H1 (cell line): ENCODE measurements at regions not wholly inside any gene's neighbourhood (a gene's known extent, or its start where the extent isn't known, plus 50 kb on each side); places are given as distances from the start of the nearest gene placed in this dataset.

ENCODE experiments used
- CTCF ChIA-PET: fragments of 300-600 bp; sonication (Branson Sonifier 250); formaldehyde crosslinking; loops from one replicate; lab custom pipeline; 2021; ENCODE audit not compliant: partially characterized antibody; lab: Charles Lee
- POLR2A ChIA-PET: fragments of 300-600 bp; sonication (Branson Sonifier 250); formaldehyde crosslinking; loops from one replicate; lab custom pipeline; 2021; ENCODE audit warnings: inconsistent platforms; ENCODE audit not compliant: partially characterized antibody; lab: Charles Lee
- DNase-seq, 2 experiments: peaks; one replicate each; pipeline versions ENCODE4 v3.0.0 to v3.0.0-alpha.2; 2010 to 2022; ENCODE audit warnings: low spot score in 2 of 2, low read depth in 1 of 2, mixed read lengths in 1 of 2
- FAIRE-seq: peaks from 2 replicates; lab custom pipeline; 2011; peaks lifted over from hg19 to GRCh38; lab: Jason Lieb, UNC
- H2AFZ ChIP-seq: 2 replicates; pipeline ENCODE4 v1.8.1; 2012; ENCODE audit warnings: low read length, inconsistent platforms
- H2AK5ac ChIP-seq: 2 replicates; pipeline ENCODE4 v1.6.1; 2013; ENCODE audit warnings: low read depth, low read length
- H2BK120ac ChIP-seq: replicated peaks from 2 replicates; pipeline ENCODE3; 2013; ENCODE audit warnings: low read depth, low read length, inconsistent platforms
- H2BK12ac ChIP-seq: 2 replicates; pipeline ENCODE4 v1.6.1; 2013; ENCODE audit warnings: low read depth, low read length
- H2BK15ac ChIP-seq: 2 replicates; pipeline ENCODE4 v1.6.1; 2013; ENCODE audit warnings: low read length
- H2BK20ac ChIP-seq: 2 replicates; pipeline ENCODE4 v1.6.1; 2013; ENCODE audit warnings: low read length
- H2BK5ac ChIP-seq: 2 replicates; pipeline ENCODE4 v1.6.1; 2013; ENCODE audit warnings: low read depth, low read length
- H3K14ac ChIP-seq: 2 replicates; pipeline ENCODE4 v1.6.1; 2013; ENCODE audit warnings: inconsistent platforms; ENCODE audit not compliant: insufficient read length
- H3K18ac ChIP-seq: 2 replicates; pipeline ENCODE4 v1.6.1; 2013; ENCODE audit warnings: low read length; ENCODE audit errors: extremely low read depth
- H3K23ac ChIP-seq: 2 replicates; pipeline ENCODE4 v1.6.1; 2013; ENCODE audit warnings: inconsistent platforms; ENCODE audit not compliant: insufficient read length
- H3K23me2 ChIP-seq: 2 replicates; pipeline ENCODE4 v1.6.1; 2013; ENCODE audit warnings: low read depth, low read length
- H3K27ac ChIP-seq: 2 replicates; pipeline ENCODE4 v1.6.1; 2011; ENCODE audit warnings: low read depth, low read length, inconsistent platforms
- H3K27me3 ChIP-seq, 4 experiments: replicated peaks in 1 of 4; 1 replicate in 1 of 4; 2 replicates in 3 of 4; pipeline versions ENCODE4 v1.6.1 to v1.8.1; 2011 to 2013; ENCODE audit warnings: low read length in 3 of 4, mild to moderate bottlenecking in 3 of 4, inconsistent platforms in 2 of 4, mixed read lengths in 2 of 4, moderate library complexity in 1 of 4; ENCODE audit not compliant: control insufficient read depth in 3 of 4, insufficient read depth in 3 of 4; ENCODE audit errors: extremely low read depth in 1 of 4
- H3K36me3 ChIP-seq, 4 experiments: 2 replicates each; pipeline versions ENCODE4 v1.6.1 to v1.8.1; 2011 to 2013; ENCODE audit warnings: mild to moderate bottlenecking in 4 of 4, low read length in 3 of 4, moderate library complexity in 2 of 4, control low read depth in 1 of 4, inconsistent platforms in 1 of 4; ENCODE audit not compliant: insufficient read depth in 4 of 4, control insufficient read depth in 2 of 4
- H3K4ac ChIP-seq: replicated peaks from 2 replicates; pipeline ENCODE3; 2013; ENCODE audit warnings: low read length, low read depth, mixed read lengths, inconsistent platforms; ENCODE audit not compliant: insufficient read length
- H3K4me1 ChIP-seq, 4 experiments: replicated peaks in 1 of 4; 1 replicate in 1 of 4; 2 replicates in 3 of 4; pipeline versions ENCODE4 v1.6.1 to v1.8.1; 2011 to 2013; ENCODE audit warnings: low read length in 3 of 4, inconsistent platforms in 2 of 4, mixed read lengths in 1 of 4; ENCODE audit not compliant: insufficient read depth in 4 of 4, control insufficient read depth in 3 of 4
- H3K4me2 ChIP-seq, 2 experiments: 2 replicates each; pipeline versions ENCODE4 v1.6.1 to v1.8.1; 2011 to 2013; ENCODE audit warnings: low read depth in 2 of 2, low read length in 2 of 2, control low read depth in 1 of 2, inconsistent platforms in 1 of 2, mild to moderate bottlenecking in 1 of 2; ENCODE audit not compliant: insufficient read depth in 1 of 2
- H3K4me3 ChIP-seq, 4 experiments: fragments of 200-600, 300-600 bp in 1 of 4; sonication (generic), shearing (Covaris generic), sonication (Bioruptor Twin) in 1 of 4; 2 replicates each; pipeline versions ENCODE4 v1.5.1 to v1.8.1; 2011 to 2016; ENCODE audit warnings: low read length in 4 of 4, low read depth in 3 of 4, control low read depth in 2 of 4, inconsistent platforms in 2 of 4, mild to moderate bottlenecking in 2 of 4, mixed read lengths in 1 of 4, moderate library complexity in 1 of 4; ENCODE audit not compliant: insufficient read depth in 2 of 4; ENCODE audit errors: extremely low read depth in 1 of 4
- H3K56ac ChIP-seq: replicated peaks from 2 replicates; pipeline ENCODE3; 2013; ENCODE audit warnings: low read depth, mild to moderate bottlenecking, mixed read lengths, low read length, inconsistent platforms; ENCODE audit not compliant: insufficient read length
- H3K79me1 ChIP-seq: 2 replicates; pipeline ENCODE4 v1.6.1; 2013; ENCODE audit warnings: low read depth, low read length, control low read depth
- H3K79me2 ChIP-seq, 2 experiments: 2 replicates each; pipeline versions ENCODE4 v1.6.1 to v1.8.1; 2012 to 2013; ENCODE audit warnings: low read length in 2 of 2, mild to moderate bottlenecking in 2 of 2, inconsistent platforms in 1 of 2; ENCODE audit not compliant: insufficient read depth in 2 of 2, control insufficient read depth in 1 of 2
- H3K9ac ChIP-seq, 4 experiments: replicated peaks in 1 of 4; 1 replicate in 1 of 4; 2 replicates in 3 of 4; pipeline versions ENCODE4 v1.6.1 to v1.8.1; 2011 to 2013; ENCODE audit warnings: low read depth in 3 of 4, low read length in 3 of 4, control low read depth in 2 of 4, mild to moderate bottlenecking in 2 of 4, moderate library complexity in 2 of 4, inconsistent platforms in 1 of 4; ENCODE audit errors: extremely low read depth in 1 of 4
- H3K9me3 ChIP-seq, 2 experiments: 2 replicates each; pipeline versions ENCODE4 v1.6.1 to v1.8.1; 2012 to 2013; ENCODE audit warnings: mild to moderate bottlenecking in 2 of 2, moderate library complexity in 2 of 2, control low read depth in 1 of 2, inconsistent platforms in 1 of 2, low read depth in 1 of 2, low read length in 1 of 2, mixed read lengths in 1 of 2; ENCODE audit not compliant: insufficient read depth in 2 of 2
- H4K20me1 ChIP-seq, 2 experiments: replicated peaks in 1 of 2; 2 replicates each; pipeline versions ENCODE3 to v1.8.1; 2011 to 2013; ENCODE audit warnings: inconsistent platforms in 2 of 2, low read length in 2 of 2, mild to moderate bottlenecking in 1 of 2; ENCODE audit not compliant: insufficient read depth in 2 of 2, control insufficient read depth in 1 of 2
- H4K5ac ChIP-seq: 2 replicates; pipeline ENCODE4 v1.6.1; 2013; ENCODE audit warnings: low read length, low read depth, mixed read lengths, inconsistent platforms; ENCODE audit not compliant: insufficient read length
- H4K8ac ChIP-seq: 2 replicates; pipeline ENCODE4 v1.8.0; 2013; ENCODE audit warnings: mild to moderate bottlenecking, moderate library complexity, low read length, inconsistent platforms; ENCODE audit not compliant: insufficient read depth; ENCODE audit errors: extremely low read depth
- H4K91ac ChIP-seq: replicated peaks from 2 replicates; pipeline ENCODE3; 2013; ENCODE audit warnings: low read length, mixed read lengths, inconsistent platforms; ENCODE audit not compliant: insufficient read length
- CBX5 ChIP-seq: fragments of 300-800, 300-1000 bp; sonication (generic); IDR thresholded peaks from 2 replicates; pipeline ENCODE4 v1.7.1; 2016; ENCODE audit warnings: antibody characterized with exemption, low read length, low read depth
- SIRT6 ChIP-seq: IDR thresholded peaks from one replicate; pipeline ENCODE4 v1.7.1; 2012; ENCODE audit warnings: low read length, inconsistent platforms
- TCF12 ChIP-seq: IDR thresholded peaks from 2 replicates; pipeline ENCODE4 v1.6.1; 2011; ENCODE audit warnings: low read depth, mild to moderate bottlenecking, low read length
- WGBS, 2 experiments: shearing (Covaris generic) in 1 of 2; methylation state at CpG; one replicate each; pipeline versions ENCODE4 v1.1.6 to v1.1.7; 2013 to 2015; ENCODE audit warnings: low lambda C conversion rate in 2 of 2, mixed read lengths in 2 of 2, inconsistent platforms in 1 of 2, low coverage in 1 of 2, missing lambda C conversion rate in 1 of 2; ENCODE audit not compliant: insufficient replicate concordance in 2 of 2, insufficient coverage in 1 of 2, insufficient read length in 1 of 2; ENCODE audit errors: extremely low coverage in 1 of 2, missing lambda C conversion rate in 1 of 2; 5-methylcytosine and 5-hydroxymethylcytosine counted together
- TF ChIP-seq, protein P1 (sequence below): IDR thresholded peaks from 2 replicates; pipeline ENCODE4 v1.6.1; 2012; ENCODE audit warnings: low read length, inconsistent platforms

- Histone ChIP-seq H3K14ac (no peak overlapping the region), H3K56ac (no peak overlapping the region), H3K4me2 (no peak overlapping the region), H3K36me3 (no peaks in the 10 kb centered on the region; a peak in 2 of 8 replicates), H3K4ac (no peak overlapping the region), H3K27me3 (no peaks in the 10 kb centered on the region), H2AFZ (no peak overlapping the region), H2BK5ac (no peak overlapping the region), H3K4me3 (no peak overlapping the region), H4K8ac (no peak overlapping the region), H3K9ac (no peak overlapping the region)
- TF ChIP-seq CBX5 (no peak), SIRT6 (no peak), TCF12 (no peak)
- TF ChIP-seq, protein P1, sequence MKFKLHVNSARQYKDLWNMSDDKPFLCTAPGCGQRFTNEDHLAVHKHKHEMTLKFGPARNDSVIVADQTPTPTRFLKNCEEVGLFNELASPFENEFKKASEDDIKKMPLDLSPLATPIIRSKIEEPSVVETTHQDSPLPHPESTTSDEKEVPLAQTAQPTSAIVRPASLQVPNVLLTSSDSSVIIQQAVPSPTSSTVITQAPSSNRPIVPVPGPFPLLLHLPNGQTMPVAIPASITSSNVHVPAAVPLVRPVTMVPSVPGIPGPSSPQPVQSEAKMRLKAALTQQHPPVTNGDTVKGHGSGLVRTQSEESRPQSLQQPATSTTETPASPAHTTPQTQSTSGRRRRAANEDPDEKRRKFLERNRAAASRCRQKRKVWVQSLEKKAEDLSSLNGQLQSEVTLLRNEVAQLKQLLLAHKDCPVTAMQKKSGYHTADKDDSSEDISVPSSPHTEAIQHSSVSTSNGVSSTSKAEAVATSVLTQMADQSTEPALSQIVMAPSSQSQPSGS, result no peak
- TF ChIP-seq, all 59 proteins: peak for 0
- H3K23me2 ChIP-seq, result no peaks in the 10 kb centered on the region; the same call in 1 of the 2 replicates
- H3K18ac ChIP-seq, result no peak overlapping the region
- no peak overlapping the region for H2BK15ac ChIP-seq
- H2AK5ac ChIP-seq, result no peak overlapping the region
- POLR2A ChIA-PET, result no interaction called here
- no peak overlapping the region for H3K23ac ChIP-seq
- 0 out of 7 replicates have a peak, but pooled peaks cover 0 to 2% (median 0%) of the 10 kb centered on the region in 4 experiments for H3K4me1 ChIP-seq
- H3K79me2 ChIP-seq, result no peaks in the 10 kb centered on the region
- WGBS, 2 experiments, result 32% methylated on average over 3 of the region's 3 CpGs; no CpG with 5 or more reads in 1 of the 2 experiments
- FAIRE-seq, result no peak
- H3K9me3 ChIP-seq, result no peaks in the 10 kb centered on the region; a peak in 1 of 4 replicates
- no peak for DNase-seq
- H2BK12ac ChIP-seq, result no peak overlapping the region
- H2BK20ac ChIP-seq, result no peak overlapping the region
- CTCF ChIA-PET, result no interaction called here
- H4K20me1 ChIP-seq, result no peaks in the 10 kb centered on the region
- no peak overlapping the region for H4K5ac ChIP-seq
- no peaks in the 10 kb centered on the region for H3K79me1 ChIP-seq
- H2BK120ac ChIP-seq, result no peak overlapping the region
- H4K91ac ChIP-seq, result no peak overlapping the region
- no peak overlapping the region for H3K27ac ChIP-seq
Measured at GRCh38 chr3:7962301-7962700, 539.3 kb upstream of the LMCD1 start.
